PC-3 (cell line): ENCODE measurements at regions not wholly inside any gene's neighbourhood (a gene's known extent, or its start where the extent isn't known, plus 50 kb on each side); places are given as distances from the start of the nearest gene placed in this dataset.

Source experiments
- CTCF ChIP-seq: fragments of 300-600 bp; sonication (generic); conservative IDR thresholded peaks from 2 replicates; pipeline ENCODE4 v1.5.1; 2017; ENCODE audit warnings: antibody characterized with exemption, low read depth, mild to moderate bottlenecking, low read length
- EZH2 ChIP-seq: fragments of 300-600 bp; sonication (generic); IDR thresholded peaks from one replicate; pipeline ENCODE4 v1.6.1; 2017; ENCODE audit warnings: antibody characterized with exemption, mild to moderate bottlenecking, low read length; ENCODE audit not compliant: unreplicated experiment
- EZH2phosphoT487 ChIP-seq: fragments of 300-600 bp; sonication (generic); IDR thresholded peaks from 2 replicates; pipeline ENCODE4 v1.6.1; 2018; ENCODE audit warnings: mild to moderate bottlenecking, antibody characterized with exemption, low read length, borderline replicate concordance

GRCh38 chr18:30056528-30056927, 986.0 kb downstream of the DSC3 start:
- TF ChIP-seq CTCF (no peak), EZH2phosphoT487 (no peak), EZH2 (no peak)
